Left forelimb (tissue), 1 donor: ENCODE measurements at regions not wholly inside any gene's neighbourhood (a gene's known extent, or its start where the extent isn't known, plus 50 kb on each side); places are given as distances from the start of the nearest gene placed in this dataset.
"Not testable (repeated sequence)": the region's sequence is repeated elsewhere in the genome, so short reads cannot be mapped to it uniquely, and the experiment has no call there.

ENCODE experiments used
- DNase-seq: peaks from one replicate; pipeline ENCODE4 v3.0.0-alpha.2; 2018; ENCODE audit warnings: low spot score

- no peak for DNase-seq
Measured at GRCh38 chr16:10232757-10233156, 50.5 kb upstream of the GRIN2A start.

- DNase-seq, result no peak
Measured at GRCh38 chr16:10239640-10240039, 57.4 kb upstream of the GRIN2A start.

- no peak for DNase-seq
Measured at GRCh38 chr16:10240854-10241613, 58.8 kb upstream of the GRIN2A start.

- no peak for DNase-seq
Measured at GRCh38 chr16:10242097-10242496, 59.9 kb upstream of the GRIN2A start.

GRCh38 chr16:10242916-10243315 is 60.7 kb upstream of the GRIN2A start:
- DNase-seq, result no peak

GRCh38 chr16:10245002-10245401 is 62.8 kb upstream of the GRIN2A start:
- no peak for DNase-seq

- DNase-seq, result no peak
Measured at GRCh38 chr16:10250137-10250828, 68.1 kb upstream of the GRIN2A start.

- no peak for DNase-seq
Measured at GRCh38 chr16:10252155-10252554, 69.9 kb upstream of the GRIN2A start.

- DNase-seq, result no peak
Measured at GRCh38 chr16:10253409-10253808, 71.2 kb upstream of the GRIN2A start.

GRCh38 chr16:10255728-10256127 is 73.5 kb upstream of the GRIN2A start:
- DNase-seq, result no peak

- peak; percentile 65 for DNase-seq
Measured at GRCh38 chr16:10256784-10257641, 74.8 kb upstream of the GRIN2A start.

- not testable (repeated sequence) for DNase-seq
Measured at GRCh38 chr16:10257642-10258251, 75.5 kb upstream of the GRIN2A start.

- DNase-seq, result not testable (repeated sequence)
Measured at GRCh38 chr16:10258930-10259603, 76.8 kb upstream of the GRIN2A start.

GRCh38 chr16:10261077-10261476 is 78.8 kb upstream of the GRIN2A start:
- DNase-seq, result no peak

GRCh38 chr16:10261526-10261925 is 79.3 kb upstream of the GRIN2A start:
- DNase-seq, result not testable (repeated sequence)

GRCh38 chr16:10262377-10263132 is 80.3 kb upstream of the GRIN2A start:
- DNase-seq, result no peak

- DNase-seq, result no peak
Measured at GRCh38 chr16:10265770-10266615, 83.8 kb upstream of the GRIN2A start.

GRCh38 chr16:10266809-10267208 is 84.6 kb upstream of the GRIN2A start:
- no peak for DNase-seq

GRCh38 chr16:10269632-10270031 is 87.4 kb upstream of the GRIN2A start:
- no peak for DNase-seq
